ENCODE measurements at regions not wholly inside any gene's neighbourhood (a gene's known extent, or its start where the extent isn't known, plus 50 kb on each side); places are given as distances from the start of the nearest gene placed in this dataset.

DNA sequence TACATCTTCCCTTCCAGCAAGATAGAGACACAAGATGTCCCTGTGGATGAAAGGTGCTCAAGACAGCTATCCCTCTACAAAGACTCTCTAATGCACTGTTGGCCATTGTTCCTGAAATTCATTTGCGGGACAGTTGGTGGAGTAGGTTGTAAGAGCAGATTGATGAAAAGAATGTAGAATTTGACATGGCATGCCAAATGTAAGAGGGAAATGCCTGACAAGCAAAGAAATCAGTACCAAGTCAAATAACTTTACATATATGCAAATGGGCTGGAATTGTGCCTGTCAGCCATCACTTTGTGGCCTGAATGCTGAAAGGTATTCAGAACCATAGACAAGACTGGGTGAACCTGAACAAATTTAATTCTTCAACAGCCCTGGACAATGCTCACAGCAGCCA is 120.3 kb upstream of the FAM204A start:
- Mint-ChIP-seq H3K4me1 (peaks cover 0 to 9% (median 8%) of the 10 kb centered on the region in 7 donors), H3K27ac (no peak overlapping the region), H3K4me3 (no peak overlapping the region), H3K27me3 (peaks cover 38 to 79% (median 42%) of the 10 kb centered on the region in 5 donors), H3K36me3 (no peaks in the 10 kb centered on the region), H3K9me3 (no peaks in the 10 kb centered on the region)
- ATAC-seq (no peak), DNase-seq (no peak)
- Histone ChIP-seq H3K27ac (ENCODE audit: low read depth, low read length) (no peak overlapping the region), H3K4me3 (ENCODE audit: low read length) (no peak overlapping the region), H3K27me3 (ENCODE audit: control insufficient read depth in 2 of 2, insufficient read depth in 2 of 2, low read length in 2 of 2) (no peaks in the 10 kb centered on the region), H3K9me3 (ENCODE audit: control insufficient read depth in 2 of 3, low read length in 3 of 3) (no peaks in the 10 kb centered on the region), H3K36me3 (ENCODE audit: control insufficient read depth in 2 of 3, insufficient read depth in 3 of 3, low read length in 3 of 3) (no peaks in the 10 kb centered on the region), H3K4me1 (ENCODE audit: control insufficient read depth in 2 of 2, insufficient read depth in 2 of 2, low read length in 2 of 2) (no peaks in the 10 kb centered on the region)
- ChIA-PET POLR2A (no interaction called here), CTCF (no interaction called here)
- intact Hi-C loops (cut with micrococcal nuclease) = no loop called here

- ATAC-seq (peak; percentile 65), DNase-seq (peak in 8 of 9 donors; percentile 8 to 46 (median 37))
- ChIA-PET CTCF (interaction anchor here (0.7 to 3.1 kb wide), 8 partner anchors 10 to 1325 kb away, joined by 3 to 19 read pairs (median 4); no protein-coding TSS in a partner anchor), POLR2A (no interaction called here)
- Mint-ChIP-seq H3K9me3 (no peaks in the 10 kb centered on the region), H3K27me3 (peaks cover 37 to 65% (median 42%) of the 10 kb centered on the region in 5 donors), H3K27ac (no peak overlapping the region), H3K4me1 (peaks cover 0 to 9% (median 8%) of the 10 kb centered on the region in 7 donors), H3K4me3 (peak overlapping the region; percentile 46 to 78 (median 62)), H3K36me3 (no peaks in the 10 kb centered on the region)
- H3K4me1 ChIP-seq (ENCODE audit: control insufficient read depth in 2 of 2, insufficient read depth in 2 of 2, low read length in 2 of 2) = no peaks in the 10 kb centered on the region
- intact Hi-C loops (cut with micrococcal nuclease) = loop anchor here (1.0 to 2.0 kb wide), 4 partner anchors 85 to 963 kb away; partner anchors contain the start of gene FAM204A (in 1 of the 2)
- no peaks in the 10 kb centered on the region for H3K27me3 ChIP-seq (ENCODE audit: control insufficient read depth in 2 of 2, insufficient read depth in 2 of 2, low read length in 2 of 2)
- H3K4me3 ChIP-seq (ENCODE audit: low read length) = peak overlapping the region; percentile 45
- H3K9me3 ChIP-seq (ENCODE audit: control insufficient read depth in 2 of 3, low read length in 3 of 3) = no peaks in the 10 kb centered on the region
- no peaks in the 10 kb centered on the region for H3K36me3 ChIP-seq (ENCODE audit: control insufficient read depth in 2 of 3, insufficient read depth in 3 of 3, low read length in 3 of 3)
- no peak overlapping the region for H3K27ac ChIP-seq (ENCODE audit: low read depth, low read length)
Observed at GRCh38 chr10:118459642-118460193, 117.6 kb upstream of the FAM204A start.

DNA sequence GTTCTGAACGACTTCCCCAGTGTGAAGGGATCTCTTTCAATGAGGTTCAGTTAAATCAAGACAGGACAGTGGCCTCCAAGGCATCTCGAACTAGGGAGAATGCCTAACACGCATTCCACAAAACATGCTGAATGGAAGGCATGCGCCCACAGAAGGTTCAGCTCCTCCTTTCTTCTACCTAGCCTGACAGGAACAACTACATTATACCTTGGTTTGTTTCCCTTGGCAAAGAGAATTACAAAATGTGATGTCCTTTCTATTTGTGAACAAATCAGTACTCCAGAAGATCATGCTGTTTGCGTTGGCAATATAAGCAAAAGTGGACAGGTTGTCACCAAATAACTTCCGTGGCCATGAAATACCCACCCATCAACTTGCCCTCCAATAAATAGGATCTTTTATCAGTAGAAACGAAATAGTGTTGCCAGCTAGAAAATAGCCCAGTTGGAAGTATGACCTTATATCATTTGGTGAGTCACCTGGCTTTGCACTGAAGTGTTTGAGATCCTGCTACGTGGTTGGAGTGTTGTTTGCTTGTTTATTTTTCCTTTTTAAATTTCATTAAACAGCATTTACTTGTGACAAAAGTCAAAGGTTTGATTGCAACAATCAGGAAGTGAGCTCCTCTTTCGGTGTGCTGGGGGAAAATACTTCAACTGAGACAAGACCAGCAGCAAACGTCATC is 117.0 kb upstream of the FAM204A start:
- ChIA-PET CTCF (interaction anchor here (0.7 to 3.1 kb wide), 8 partner anchors 9 to 1426 kb away, joined by 3 to 19 read pairs (median 4); no protein-coding TSS in a partner anchor), POLR2A (no interaction called here)
- DNase-seq (no peak), ATAC-seq (no peak)
- Mint-ChIP-seq H3K36me3 (no peaks in the 10 kb centered on the region), H3K9me3 (no peaks in the 10 kb centered on the region), H3K4me1 (peaks cover 0 to 9% (median 8%) of the 10 kb centered on the region in 7 donors), H3K27ac (no peak overlapping the region), H3K4me3 (peak overlapping the region in 9 of 10 donors; percentile 48 to 78 (median 62)), H3K27me3 (peaks cover 34 to 60% (median 38%) of the 10 kb centered on the region in 5 donors)
- Histone ChIP-seq H3K27me3 (ENCODE audit: control insufficient read depth in 2 of 2, insufficient read depth in 2 of 2, low read length in 2 of 2) (no peaks in the 10 kb centered on the region), H3K4me3 (ENCODE audit: low read length) (peak overlapping the region; percentile 45), H3K36me3 (ENCODE audit: control insufficient read depth in 2 of 3, insufficient read depth in 3 of 3, low read length in 3 of 3) (no peaks in the 10 kb centered on the region), H3K27ac (ENCODE audit: low read depth, low read length) (no peak overlapping the region), H3K4me1 (ENCODE audit: control insufficient read depth in 2 of 2, insufficient read depth in 2 of 2, low read length in 2 of 2) (no peaks in the 10 kb centered on the region), H3K9me3 (ENCODE audit: control insufficient read depth in 2 of 3, low read length in 3 of 3) (no peaks in the 10 kb centered on the region)
- intact Hi-C loops (cut with micrococcal nuclease) = loop anchor here (1.0 to 2.0 kb wide), 4 partner anchors 86 to 963 kb away; partner anchors contain the start of gene FAM204A (in 1 of the 2)

GRCh38 chr10:118457824-118458428 is 115.8 kb upstream of the FAM204A start:
- Histone ChIP-seq H3K27me3 (ENCODE audit: control insufficient read depth in 2 of 2, insufficient read depth in 2 of 2, low read length in 2 of 2) (no peaks in the 10 kb centered on the region), H3K4me3 (ENCODE audit: low read length) (no peak overlapping the region), H3K27ac (ENCODE audit: low read depth, low read length) (no peak overlapping the region), H3K9me3 (ENCODE audit: control insufficient read depth in 2 of 3, low read length in 3 of 3) (no peaks in the 10 kb centered on the region), H3K4me1 (ENCODE audit: control insufficient read depth in 2 of 2, insufficient read depth in 2 of 2, low read length in 2 of 2) (no peaks in the 10 kb centered on the region), H3K36me3 (ENCODE audit: control insufficient read depth in 2 of 3, insufficient read depth in 3 of 3, low read length in 3 of 3) (no peaks in the 10 kb centered on the region)
- intact Hi-C loops (cut with micrococcal nuclease) = loop anchor here (2.0 kb wide), 2 partner anchors 87 to 343 kb away; no protein-coding TSS in a partner anchor
- H3K27ac Mint-ChIP-seq = no peak overlapping the region
- no peaks in the 10 kb centered on the region for H3K36me3 Mint-ChIP-seq
- H3K9me3 Mint-ChIP-seq = peaks cover 0 to 3% (median 0%) of the 10 kb centered on the region in 11 donors
- H3K4me3 Mint-ChIP-seq = no peak overlapping the region
- H3K27me3 Mint-ChIP-seq = peaks cover 23 to 51% (median 31%) of the 10 kb centered on the region in 5 donors
- no peak for ATAC-seq
- DNase-seq = no peak
- CTCF ChIA-PET = interaction anchor here (0.6 to 3.1 kb wide), 5 partner anchors 12 to 1424 kb away, joined by 4 to 19 read pairs (median 4); no protein-coding TSS in a partner anchor
- POLR2A ChIA-PET = no interaction called here
- peaks cover 0 to 9% (median 8%) of the 10 kb centered on the region in 7 donors for H3K4me1 Mint-ChIP-seq

GRCh38 chr10:118455181-118455695 is 113.1 kb upstream of the FAM204A start:
- no peak for ATAC-seq
- H3K27ac Mint-ChIP-seq = no peak overlapping the region
- Histone ChIP-seq H3K27me3 (ENCODE audit: control insufficient read depth in 2 of 2, insufficient read depth in 2 of 2, low read length in 2 of 2) (no peaks in the 10 kb centered on the region), H3K4me1 (ENCODE audit: control insufficient read depth in 2 of 2, insufficient read depth in 2 of 2, low read length in 2 of 2) (no peaks in the 10 kb centered on the region), H3K9me3 (ENCODE audit: control insufficient read depth in 2 of 3, low read length in 3 of 3) (no peaks in the 10 kb centered on the region), H3K4me3 (ENCODE audit: low read length) (no peak overlapping the region), H3K36me3 (ENCODE audit: control insufficient read depth in 2 of 3, insufficient read depth in 3 of 3, low read length in 3 of 3) (no peaks in the 10 kb centered on the region), H3K27ac (ENCODE audit: low read depth, low read length) (no peak overlapping the region)
- no peaks in the 10 kb centered on the region for H3K36me3 Mint-ChIP-seq
- CTCF ChIA-PET = no interaction called here
- no peak for DNase-seq
- POLR2A ChIA-PET = no interaction called here
- H3K4me1 Mint-ChIP-seq = peaks cover 0 to 9% (median 8%) of the 10 kb centered on the region in 7 donors
- H3K9me3 Mint-ChIP-seq = peaks cover 2 to 20% (median 13%) of the 10 kb centered on the region in 11 donors
- intact Hi-C loops (cut with micrococcal nuclease) = no loop called here
- H3K4me3 Mint-ChIP-seq = no peak overlapping the region
- H3K27me3 Mint-ChIP-seq = peaks cover 17 to 49% (median 37%) of the 10 kb centered on the region in 5 donors

- Mint-ChIP-seq H3K9me3 (peaks cover 2 to 20% (median 13%) of the 10 kb centered on the region in 11 donors), H3K4me3 (no peak overlapping the region), H3K4me1 (peaks cover 0 to 4% (median 2%) of the 10 kb centered on the region in 7 donors), H3K36me3 (peaks cover 0 to 5% (median 0%) of the 10 kb centered on the region in 5 donors), H3K27ac (no peak overlapping the region), H3K27me3 (peaks cover 19 to 53% (median 34%) of the 10 kb centered on the region in 5 donors)
- no peaks in the 10 kb centered on the region for H3K4me1 ChIP-seq (ENCODE audit: control insufficient read depth in 2 of 2, insufficient read depth in 2 of 2, low read length in 2 of 2)
- H3K27me3 ChIP-seq (ENCODE audit: control insufficient read depth in 2 of 2, insufficient read depth in 2 of 2, low read length in 2 of 2) = no peaks in the 10 kb centered on the region
- intact Hi-C loops (cut with micrococcal nuclease) = no loop called here
- DNase-seq (no peak), ATAC-seq (no peak)
- ChIA-PET CTCF (no interaction called here), POLR2A (no interaction called here)
- H3K36me3 ChIP-seq (ENCODE audit: control insufficient read depth in 2 of 3, insufficient read depth in 3 of 3, low read length in 3 of 3) = no peaks in the 10 kb centered on the region
- H3K27ac ChIP-seq (ENCODE audit: low read depth, low read length) = no peak overlapping the region
- no peaks in the 10 kb centered on the region for H3K9me3 ChIP-seq (ENCODE audit: control insufficient read depth in 2 of 3, low read length in 3 of 3)
- H3K4me3 ChIP-seq (ENCODE audit: low read length) = no peak overlapping the region
Observed at GRCh38 chr10:118454211-118454610, 112.1 kb upstream of the FAM204A start.

Measured in naive thymus-derived CD4-positive, alpha-beta T cell (primary cell).